Fibroblast of skin of back (primary cell): ENCODE measurements at regions not wholly inside any gene's neighbourhood (a gene's known extent, or its start where the extent isn't known, plus 50 kb on each side); places are given as distances from the start of the nearest gene placed in this dataset.

ENCODE experiments used
- DNase-seq: peaks from one replicate; pipeline ENCODE4 v3.0.0-alpha.2; 2013

- DNase-seq, result no peak
Observed at GRCh38 chrX:141759238-141759637, 60.7 kb upstream of the SPANXD start.

GRCh38 chrX:141760761-141761160 lies 62.2 kb upstream of the SPANXD start:
- peak; percentile 0 for DNase-seq

DNA sequence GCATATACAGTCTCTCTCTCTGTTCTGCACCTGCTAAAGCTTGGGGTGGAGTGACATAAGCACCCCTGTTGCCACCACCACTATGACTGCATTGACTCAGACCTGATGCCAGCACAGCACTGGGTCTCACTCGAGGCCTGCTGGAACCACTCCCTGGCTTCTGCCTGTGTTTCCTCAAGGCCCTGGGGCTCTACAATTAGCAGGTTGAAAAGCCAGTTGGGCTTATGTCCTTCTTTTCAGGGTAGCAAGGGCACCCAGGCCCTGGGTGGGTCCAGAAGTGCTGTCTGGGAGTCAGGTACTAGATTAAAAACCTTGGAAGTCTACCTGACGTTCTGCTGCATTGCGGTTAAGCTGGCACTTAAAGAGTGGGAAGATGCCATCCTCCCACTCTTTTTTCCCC lies 50.5 kb upstream of the MAGEC3 start:
- DNase-seq, result no peak
